ENCODE measurements at regions not wholly inside any gene's neighbourhood (a gene's known extent, or its start where the extent isn't known, plus 50 kb on each side); places are given as distances from the start of the nearest gene placed in this dataset.

DNA sequence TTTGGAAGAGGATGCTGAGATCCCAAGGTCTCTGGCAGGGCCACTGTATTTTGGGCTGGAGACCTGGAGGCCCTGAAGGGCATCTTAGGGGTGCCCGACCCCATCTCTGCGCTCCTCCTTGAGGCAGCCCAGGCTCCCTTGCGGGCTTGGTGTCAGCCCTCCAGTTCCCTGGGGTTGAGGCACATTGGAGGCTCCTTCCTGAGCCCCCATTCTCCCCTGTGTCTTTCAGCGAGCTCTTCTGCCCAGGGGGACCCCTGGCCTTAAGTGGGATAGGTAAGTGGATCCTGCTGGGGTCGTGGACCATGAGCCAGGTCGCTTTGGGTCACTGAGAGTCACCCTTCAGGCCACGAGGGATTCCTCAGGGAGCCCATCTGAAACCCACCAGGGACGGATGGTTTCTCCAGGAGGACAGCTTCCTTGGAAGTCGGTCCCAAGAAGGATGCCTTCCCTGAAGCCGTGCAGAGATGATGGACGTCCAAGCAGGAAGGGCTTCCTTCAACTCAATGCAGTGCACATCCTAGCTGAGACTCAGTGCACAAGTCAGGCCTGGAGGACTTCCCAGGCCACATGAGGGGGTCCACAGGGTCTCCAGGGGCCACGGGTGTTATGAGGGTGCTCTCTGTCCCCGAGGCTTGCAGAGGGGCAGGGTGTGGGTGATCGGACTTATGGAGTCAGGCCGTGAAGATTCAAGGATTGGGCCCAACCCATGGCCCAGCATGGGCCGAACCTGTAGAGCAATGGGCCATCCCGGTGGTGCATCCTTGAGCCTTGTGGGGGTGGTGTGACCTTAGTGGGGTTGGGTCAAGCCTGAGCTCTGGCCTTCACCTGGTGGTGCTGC is 224.3 kb downstream of the SNRPN start:
- Histone ChIP-seq H3K36me3 (no peaks in the 10 kb centered on the region), H3K27ac (no peak overlapping the region), H3K4me1 (no peaks in the 10 kb centered on the region), H3K4me3 (no peak overlapping the region), H3K9me3 (no peaks in the 10 kb centered on the region), H3K27me3 (no peaks in the 10 kb centered on the region)
- ATAC-seq, result no peak
- TF ChIP-seq POLR2A (IDR thresholded peaks at IDR 0.05) (no peak), CTCF (IDR thresholded peaks at IDR 0.05) (no peak)
- peak in 2 of 3 donors; percentile 5 to 39 for DNase-seq
- 80% methylated on average over 1 of the region's 17 CpGs for WGBS (ENCODE audit: insufficient coverage, low coverage, low lambda C conversion rate, missing lambda C conversion rate)
- intact Hi-C loops (cut with DNase I), result no loop called here

- no peak overlapping the region for H3K27ac ChIP-seq
- intact Hi-C loops (cut with DNase I), result no loop called here
- TF ChIP-seq CTCF (IDR thresholded peaks at IDR 0.05) (no peak), POLR2A (IDR thresholded peaks at IDR 0.05) (no peak)
- no peak overlapping the region for H3K4me3 ChIP-seq
- no peaks in the 10 kb centered on the region for H3K27me3 ChIP-seq
- H3K4me1 ChIP-seq, result no peaks in the 10 kb centered on the region
- 70% methylated on average over 3 of the region's 14 CpGs for WGBS (ENCODE audit: insufficient coverage, low coverage, low lambda C conversion rate, missing lambda C conversion rate)
- ATAC-seq (no peak), DNase-seq (peak; percentile 3 to 39 (median 13))
- no peaks in the 10 kb centered on the region for H3K9me3 ChIP-seq
- H3K36me3 ChIP-seq, result no peaks in the 10 kb centered on the region
These were observed 225.1 kb downstream of the SNRPN start for GRCh38 chr15:25179673-25180511.

DNA sequence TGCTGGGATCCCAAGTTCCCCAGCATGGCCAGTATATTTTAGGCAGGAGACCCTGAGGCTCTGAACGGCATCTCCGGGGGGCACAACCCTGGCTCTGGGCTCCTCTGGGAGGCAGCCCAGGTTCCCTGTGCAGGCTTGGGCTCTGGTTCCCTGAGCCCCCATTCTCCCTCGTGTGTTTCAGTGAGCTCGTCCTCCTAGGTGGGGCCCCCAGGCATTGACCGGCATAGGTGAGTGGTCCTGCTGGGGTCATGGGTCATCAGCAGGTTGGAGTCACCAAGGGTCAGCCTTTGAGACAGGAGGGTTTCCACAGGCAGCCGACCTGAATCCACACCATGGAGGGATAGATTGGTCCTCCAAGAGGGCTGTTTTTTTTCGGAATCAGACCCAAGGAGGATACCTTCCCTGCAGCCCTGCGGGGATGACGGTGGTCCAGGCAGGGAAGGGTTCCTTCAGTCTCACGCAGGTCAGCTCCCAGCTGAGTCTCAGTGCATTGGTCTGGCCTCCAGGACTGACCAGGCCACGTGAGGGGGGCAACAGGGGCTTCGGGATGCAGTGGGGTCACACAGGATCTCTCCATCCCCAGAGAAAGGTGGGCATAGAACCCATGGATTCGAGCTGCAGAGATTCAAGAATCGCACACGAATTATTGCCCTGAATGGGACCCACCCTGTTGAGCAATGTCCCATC is 226.0 kb downstream of the SNRPN start:
- 65% methylated on average over 4 of the region's 15 CpGs for WGBS (ENCODE audit: insufficient coverage, low coverage, low lambda C conversion rate, missing lambda C conversion rate)
- Histone ChIP-seq H3K4me1 (no peaks in the 10 kb centered on the region), H3K27me3 (no peaks in the 10 kb centered on the region), H3K9me3 (no peaks in the 10 kb centered on the region), H3K27ac (no peak overlapping the region), H3K4me3 (no peak overlapping the region), H3K36me3 (no peaks in the 10 kb centered on the region)
- peak; percentile 7 to 26 (median 20) for DNase-seq
- TF ChIP-seq POLR2A (IDR thresholded peaks at IDR 0.05) (no peak), CTCF (IDR thresholded peaks at IDR 0.05) (no peak)
- ATAC-seq, result no peak
- intact Hi-C loops (cut with DNase I), result no loop called here

- Histone ChIP-seq H3K36me3 (no peaks in the 10 kb centered on the region), H3K4me1 (no peaks in the 10 kb centered on the region), H3K27ac (no peak overlapping the region), H3K4me3 (no peak overlapping the region), H3K9me3 (no peaks in the 10 kb centered on the region), H3K27me3 (no peaks in the 10 kb centered on the region)
- intact Hi-C loops (cut with DNase I), result no loop called here
- WGBS (ENCODE audit: insufficient coverage, low coverage, low lambda C conversion rate, missing lambda C conversion rate), result 90% methylated on average over 2 of the region's 17 CpGs
- TF ChIP-seq CTCF (IDR thresholded peaks at IDR 0.05), result no peak
- no peak for TF ChIP-seq POLR2A (IDR thresholded peaks at IDR 0.05)
- ATAC-seq (no peak), DNase-seq (peak; percentile 6 to 25 (median 25))
These were observed 226.7 kb downstream of the SNRPN start for GRCh38 chr15:25181293-25182097.

All from right lobe of liver (tissue), 6 donors.